Endodermal cell (in vitro differentiated cells): ENCODE measurements at regions not wholly inside any gene's neighbourhood (a gene's known extent, or its start where the extent isn't known, plus 50 kb on each side); places are given as distances from the start of the nearest gene placed in this dataset.

Experiments
- DNase-seq: peaks from one replicate; pipeline ENCODE4 v3.0.0-alpha.2; 2017
- H3K27ac ChIP-seq: 2 replicates; pipeline ENCODE4 v1.5.1; 2013; ENCODE audit warnings: mild to moderate bottlenecking, low read depth, low read length, moderate library complexity
- H3K27me3 ChIP-seq: 2 replicates; pipeline ENCODE4 v1.6.1; 2013; ENCODE audit warnings: mild to moderate bottlenecking, low read length, moderate library complexity; ENCODE audit not compliant: insufficient read depth, control insufficient read depth, poor library complexity, severe bottlenecking
- H3K36me3 ChIP-seq: 2 replicates; pipeline ENCODE4 v1.7.0; 2013; ENCODE audit warnings: mild to moderate bottlenecking, low read length, moderate library complexity; ENCODE audit not compliant: control insufficient read depth, insufficient read depth
- H3K4me1 ChIP-seq: one replicate; pipeline ENCODE4 v1.7.0; 2013; ENCODE audit warnings: low read length; ENCODE audit not compliant: control insufficient read depth, insufficient read depth
- H3K4me3 ChIP-seq: 2 replicates; pipeline ENCODE4 v1.5.1; 2013; ENCODE audit warnings: mild to moderate bottlenecking, low read length, moderate library complexity
- H3K9ac ChIP-seq: 2 replicates; pipeline ENCODE4 v1.6.1; 2013; ENCODE audit warnings: mild to moderate bottlenecking, low read length, moderate library complexity; ENCODE audit not compliant: poor library complexity, severe bottlenecking; ENCODE audit errors: extremely low read depth
- H3K9me3 ChIP-seq: 2 replicates; pipeline ENCODE4 v1.6.1; 2013; ENCODE audit warnings: mild to moderate bottlenecking, low read length, moderate library complexity; ENCODE audit not compliant: control insufficient read depth
- H3K27ac Mint-ChIP-seq: 2 replicates; pipeline ENCODE4 v1.8.0; 2020; ENCODE audit warnings: mixed read lengths
- H3K27me3 Mint-ChIP-seq: 2 replicates; pipeline ENCODE4 v1.8.0; 2021; ENCODE audit warnings: mild to moderate bottlenecking, mixed read lengths; ENCODE audit not compliant: insufficient read depth
- H3K36me3 Mint-ChIP-seq: 2 replicates; pipeline ENCODE4 v1.8.0; 2020; ENCODE audit warnings: low read depth, mixed read lengths
- H3K4me1 Mint-ChIP-seq: 2 replicates; pipeline ENCODE4 v1.8.0; 2020; ENCODE audit warnings: mixed read lengths
- H3K4me3 Mint-ChIP-seq: 2 replicates; pipeline ENCODE4 v1.8.0; 2020; ENCODE audit warnings: mild to moderate bottlenecking, moderate library complexity, mixed read lengths
- H3K9me3 Mint-ChIP-seq: 2 replicates; pipeline ENCODE4 v1.8.0; 2020; ENCODE audit warnings: mild to moderate bottlenecking, mixed read lengths
- WGBS, 2 experiments: methylation state at CpG; one replicate each; pipeline versions ENCODE4 v1.1.5 to v1.1.7; 2013; ENCODE audit warnings: missing lambda C conversion rate in 2 of 2, mixed read lengths in 1 of 2; ENCODE audit not compliant: insufficient coverage in 1 of 2, insufficient read length in 1 of 2; 5-methylcytosine and 5-hydroxymethylcytosine counted together
- TF ChIP-seq, protein P1 (sequence below): fragments of 200-600 bp; sonication (generic); conservative IDR thresholded peaks from 2 replicates; pipeline ENCODE4 v1.5.0; 2021; ENCODE audit warnings: antibody characterized with exemption, mild to moderate bottlenecking

DNA sequence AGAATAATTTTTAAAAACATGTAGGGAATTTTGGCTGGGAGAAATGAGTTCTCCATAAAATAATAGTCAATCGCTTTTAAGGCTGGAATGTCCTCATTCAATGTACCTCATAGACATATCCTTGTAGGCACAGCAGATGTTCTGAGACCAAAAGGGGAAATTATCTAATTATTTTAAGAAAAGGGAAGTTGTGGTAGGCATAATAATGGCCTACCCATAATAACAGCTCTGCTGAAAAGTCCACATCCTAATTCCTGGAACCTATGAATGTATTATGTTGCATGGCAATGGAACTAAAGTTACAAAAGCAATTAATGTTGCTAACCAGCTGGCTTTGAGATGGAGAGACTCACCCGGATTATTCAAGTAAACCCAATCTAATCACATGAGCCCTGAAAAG is 216.1 kb downstream of the TRIM36 start:
- Histone ChIP-seq H3K9me3 (no peaks in the 10 kb centered on the region), H3K9ac (no peak overlapping the region), H3K36me3 (no peaks in the 10 kb centered on the region), H3K4me3 (no peak overlapping the region), H3K27ac (no peak overlapping the region), H3K27me3 (no peaks in the 10 kb centered on the region), H3K4me1 (no peaks in the 10 kb centered on the region)
- no peaks in the 10 kb centered on the region for H3K27me3 Mint-ChIP-seq
- no peak overlapping the region for H3K4me3 Mint-ChIP-seq
- H3K36me3 Mint-ChIP-seq: no peaks in the 10 kb centered on the region
- H3K27ac Mint-ChIP-seq: no peak overlapping the region
- TF ChIP-seq, protein P1, sequence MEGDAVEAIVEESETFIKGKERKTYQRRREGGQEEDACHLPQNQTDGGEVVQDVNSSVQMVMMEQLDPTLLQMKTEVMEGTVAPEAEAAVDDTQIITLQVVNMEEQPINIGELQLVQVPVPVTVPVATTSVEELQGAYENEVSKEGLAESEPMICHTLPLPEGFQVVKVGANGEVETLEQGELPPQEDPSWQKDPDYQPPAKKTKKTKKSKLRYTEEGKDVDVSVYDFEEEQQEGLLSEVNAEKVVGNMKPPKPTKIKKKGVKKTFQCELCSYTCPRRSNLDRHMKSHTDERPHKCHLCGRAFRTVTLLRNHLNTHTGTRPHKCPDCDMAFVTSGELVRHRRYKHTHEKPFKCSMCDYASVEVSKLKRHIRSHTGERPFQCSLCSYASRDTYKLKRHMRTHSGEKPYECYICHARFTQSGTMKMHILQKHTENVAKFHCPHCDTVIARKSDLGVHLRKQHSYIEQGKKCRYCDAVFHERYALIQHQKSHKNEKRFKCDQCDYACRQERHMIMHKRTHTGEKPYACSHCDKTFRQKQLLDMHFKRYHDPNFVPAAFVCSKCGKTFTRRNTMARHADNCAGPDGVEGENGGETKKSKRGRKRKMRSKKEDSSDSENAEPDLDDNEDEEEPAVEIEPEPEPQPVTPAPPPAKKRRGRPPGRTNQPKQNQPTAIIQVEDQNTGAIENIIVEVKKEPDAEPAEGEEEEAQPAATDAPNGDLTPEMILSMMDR: no peak
- H3K4me1 Mint-ChIP-seq: no peaks in the 10 kb centered on the region
- WGBS, 2 experiments: 100% methylated on average over 1 to 2 of the region's 2 CpGs
- DNase-seq: no peak
- H3K9me3 Mint-ChIP-seq: peaks cover 15% of the 10 kb centered on the region

DNA sequence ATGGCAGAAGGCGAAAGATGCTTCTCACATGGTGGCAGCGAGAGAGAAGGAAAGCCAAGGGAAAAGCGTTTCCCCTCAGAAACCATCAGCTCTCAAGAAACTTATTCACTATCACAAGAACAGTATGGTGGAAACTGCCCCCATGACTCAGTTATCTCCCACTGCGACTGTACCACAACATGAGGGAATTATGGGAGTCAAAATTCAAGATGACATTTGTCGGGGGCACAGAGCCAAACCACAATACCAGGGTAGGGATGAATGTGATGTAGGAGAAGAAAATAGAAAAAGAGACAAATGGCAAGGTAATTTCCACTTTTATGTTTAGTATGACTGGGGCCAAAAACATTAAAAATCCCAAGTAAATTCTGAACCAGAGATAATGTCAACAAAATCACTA is 216.8 kb downstream of the TRIM36 start:
- Mint-ChIP-seq H3K27ac (no peak overlapping the region), H3K9me3 (peaks cover 15% of the 10 kb centered on the region), H3K4me1 (no peaks in the 10 kb centered on the region), H3K4me3 (no peak overlapping the region), H3K27me3 (no peaks in the 10 kb centered on the region), H3K36me3 (no peaks in the 10 kb centered on the region)
- Histone ChIP-seq H3K27me3 (no peaks in the 10 kb centered on the region), H3K27ac (no peak overlapping the region), H3K4me1 (no peaks in the 10 kb centered on the region), H3K4me3 (no peak overlapping the region), H3K9me3 (no peaks in the 10 kb centered on the region), H3K9ac (no peak overlapping the region), H3K36me3 (no peaks in the 10 kb centered on the region)
- TF ChIP-seq, protein P1: no peak
- WGBS, 2 experiments: 74 to 92% methylated on average over 2 to 5 of the region's 5 CpGs
- no peak for DNase-seq

DNA sequence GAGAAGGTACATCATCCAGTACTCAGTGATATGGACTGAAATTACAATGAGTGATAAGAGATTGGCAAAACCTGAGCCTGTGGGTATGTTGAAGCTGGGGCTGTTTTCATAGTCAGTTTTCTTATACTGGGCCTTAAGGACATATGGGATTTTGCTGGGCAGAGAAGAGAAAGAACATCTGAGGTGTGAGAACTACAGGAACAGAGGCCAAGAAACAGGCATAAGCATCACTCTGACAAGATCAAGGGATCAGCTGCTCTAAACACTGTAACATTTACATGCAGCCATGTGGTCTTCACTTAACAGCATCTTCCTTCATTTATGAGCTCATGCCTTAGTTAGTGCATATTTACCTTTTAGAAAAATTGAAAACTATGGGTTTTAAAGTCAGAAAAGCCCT is 220.0 kb downstream of the TRIM36 start:
- no peaks in the 10 kb centered on the region for H3K4me1 Mint-ChIP-seq
- no peak for DNase-seq
- no peak overlapping the region for H3K27ac ChIP-seq
- TF ChIP-seq, protein P1: no peak
- H3K27me3 Mint-ChIP-seq: no peaks in the 10 kb centered on the region
- H3K36me3 ChIP-seq: no peaks in the 10 kb centered on the region
- H3K4me1 ChIP-seq: no peaks in the 10 kb centered on the region
- no peak overlapping the region for H3K27ac Mint-ChIP-seq
- peaks cover 5% of the 10 kb centered on the region for H3K9me3 Mint-ChIP-seq
- no peaks in the 10 kb centered on the region for H3K36me3 Mint-ChIP-seq
- no peaks in the 10 kb centered on the region for H3K9me3 ChIP-seq
- H3K4me3 ChIP-seq: no peak overlapping the region
- no peak overlapping the region for H3K4me3 Mint-ChIP-seq
- H3K27me3 ChIP-seq: no peaks in the 10 kb centered on the region
- H3K9ac ChIP-seq: no peak overlapping the region
